ENCODE measurements at regions not wholly inside any gene's neighbourhood (a gene's known extent, or its start where the extent isn't known, plus 50 kb on each side); places are given as distances from the start of the nearest gene placed in this dataset.
"Not testable (repeated sequence)": the region's sequence is repeated elsewhere in the genome, so short reads cannot be mapped to it uniquely, and the experiment has no call there.

DNA sequence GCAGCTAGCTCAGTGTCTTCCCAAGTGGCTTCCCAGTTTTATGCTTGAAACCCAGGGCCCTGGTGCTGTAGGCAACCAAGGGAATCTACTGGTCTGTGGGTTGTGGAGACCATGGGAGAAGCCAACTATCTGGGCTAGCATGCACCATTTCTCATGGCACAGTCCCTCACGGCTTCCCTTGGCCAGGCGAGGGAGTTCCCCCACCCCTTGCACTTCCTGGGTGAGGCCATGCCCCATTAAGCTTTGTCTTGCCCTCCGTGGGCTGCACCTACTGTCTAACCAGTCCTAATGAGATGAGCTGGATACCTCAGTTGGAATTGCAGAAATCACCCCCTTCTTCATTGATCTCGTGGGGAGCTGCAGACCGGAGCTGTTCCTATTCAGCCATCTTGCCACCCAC, 1152.0 kb downstream of the KHDRBS2 start:
- TF ChIP-seq, protein P1, sequence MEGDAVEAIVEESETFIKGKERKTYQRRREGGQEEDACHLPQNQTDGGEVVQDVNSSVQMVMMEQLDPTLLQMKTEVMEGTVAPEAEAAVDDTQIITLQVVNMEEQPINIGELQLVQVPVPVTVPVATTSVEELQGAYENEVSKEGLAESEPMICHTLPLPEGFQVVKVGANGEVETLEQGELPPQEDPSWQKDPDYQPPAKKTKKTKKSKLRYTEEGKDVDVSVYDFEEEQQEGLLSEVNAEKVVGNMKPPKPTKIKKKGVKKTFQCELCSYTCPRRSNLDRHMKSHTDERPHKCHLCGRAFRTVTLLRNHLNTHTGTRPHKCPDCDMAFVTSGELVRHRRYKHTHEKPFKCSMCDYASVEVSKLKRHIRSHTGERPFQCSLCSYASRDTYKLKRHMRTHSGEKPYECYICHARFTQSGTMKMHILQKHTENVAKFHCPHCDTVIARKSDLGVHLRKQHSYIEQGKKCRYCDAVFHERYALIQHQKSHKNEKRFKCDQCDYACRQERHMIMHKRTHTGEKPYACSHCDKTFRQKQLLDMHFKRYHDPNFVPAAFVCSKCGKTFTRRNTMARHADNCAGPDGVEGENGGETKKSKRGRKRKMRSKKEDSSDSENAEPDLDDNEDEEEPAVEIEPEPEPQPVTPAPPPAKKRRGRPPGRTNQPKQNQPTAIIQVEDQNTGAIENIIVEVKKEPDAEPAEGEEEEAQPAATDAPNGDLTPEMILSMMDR (IDR thresholded peaks at IDR 0.05; ENCODE audit: unreplicated experiment): no peak
- Mint-ChIP-seq H3K36me3 (ENCODE audit: insufficient read depth, unreplicated experiment) (no peaks in the 10 kb centered on the region), H3K27ac (ENCODE audit: low read depth, unreplicated experiment) (no peak overlapping the region), H3K27me3 (ENCODE audit: insufficient read depth, unreplicated experiment) (no peaks in the 10 kb centered on the region), H3K4me3 (ENCODE audit: unreplicated experiment) (no peak overlapping the region), H3K9me3 (ENCODE audit: unreplicated experiment) (peaks cover 7% of the 10 kb centered on the region), H3K4me1 (ENCODE audit: insufficient read depth, unreplicated experiment) (no peaks in the 10 kb centered on the region)
- BruUV-seq (replicated peaks): no TSS peak
- intact Hi-C loops (cut with micrococcal nuclease): no loop called here
- POLR2A ChIA-PET: no interaction called here
- DNase-seq (ENCODE audit: unreplicated experiment): no peak
- CTCF ChIA-PET: interaction anchor here (0.7 to 1.3 kb wide), 2 partner anchors 63 to 246 kb away, joined by 3 to 4 read pairs; no protein-coding TSS in a partner anchor

DNA sequence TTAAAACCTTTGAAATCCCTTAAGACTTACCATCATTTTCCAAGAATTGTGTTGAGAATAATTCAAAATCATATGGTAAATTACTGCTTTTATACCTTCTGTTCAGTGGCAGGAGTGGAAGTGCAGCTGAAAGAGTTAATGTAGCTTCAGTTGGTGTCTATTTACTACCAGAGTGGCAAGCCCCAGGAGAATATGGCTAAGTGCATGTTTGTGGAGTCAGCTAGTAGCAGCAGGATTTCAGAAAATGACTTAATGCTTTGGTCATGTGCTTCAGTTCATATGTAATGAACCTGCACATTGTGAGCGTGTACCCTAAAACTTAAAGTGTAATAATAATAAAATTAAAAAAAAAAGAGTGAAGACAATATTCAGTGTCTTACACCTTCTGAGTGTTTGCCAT, 1171.8 kb downstream of the KHDRBS2 start:
- BruUV-seq (replicated peaks); H3K4me1 Mint-ChIP-seq (ENCODE audit: insufficient read depth, unreplicated experiment); H3K27ac Mint-ChIP-seq (ENCODE audit: low read depth, unreplicated experiment); DNase-seq (ENCODE audit: unreplicated experiment); H3K4me3 Mint-ChIP-seq (ENCODE audit: unreplicated experiment); H3K36me3 Mint-ChIP-seq (ENCODE audit: insufficient read depth, unreplicated experiment); H3K27me3 Mint-ChIP-seq (ENCODE audit: insufficient read depth, unreplicated experiment); CTCF ChIA-PET; POLR2A ChIA-PET; intact Hi-C loops (cut with micrococcal nuclease); H3K9me3 Mint-ChIP-seq (ENCODE audit: unreplicated experiment): not testable (repeated sequence)

DNA sequence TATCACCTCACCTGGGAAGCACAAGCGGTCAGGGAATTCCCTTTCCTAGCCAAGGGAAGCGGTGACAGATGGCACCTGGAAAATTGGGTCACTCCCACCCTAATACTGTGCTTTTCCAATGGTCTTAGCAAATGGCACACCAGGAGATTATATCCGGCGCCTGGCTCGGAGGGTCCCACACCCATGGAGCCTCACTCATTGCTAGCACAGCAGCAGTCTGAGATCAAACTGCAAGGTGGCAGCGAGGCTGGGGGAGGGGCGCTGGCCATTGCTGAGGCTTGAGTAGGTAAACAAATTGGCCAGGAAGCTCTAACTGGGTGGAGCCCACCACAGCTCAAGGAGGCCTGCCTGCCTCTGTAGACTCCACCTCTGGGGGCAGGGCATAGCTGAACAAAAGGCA, 1178.1 kb downstream of the KHDRBS2 start:
- POLR2A ChIA-PET; CTCF ChIA-PET; H3K27ac Mint-ChIP-seq (ENCODE audit: low read depth, unreplicated experiment); BruUV-seq (replicated peaks); H3K4me1 Mint-ChIP-seq (ENCODE audit: insufficient read depth, unreplicated experiment); DNase-seq (ENCODE audit: unreplicated experiment); H3K4me3 Mint-ChIP-seq (ENCODE audit: unreplicated experiment); H3K27me3 Mint-ChIP-seq (ENCODE audit: insufficient read depth, unreplicated experiment); H3K36me3 Mint-ChIP-seq (ENCODE audit: insufficient read depth, unreplicated experiment); H3K9me3 Mint-ChIP-seq (ENCODE audit: unreplicated experiment); intact Hi-C loops (cut with micrococcal nuclease): not testable (repeated sequence)

DNA sequence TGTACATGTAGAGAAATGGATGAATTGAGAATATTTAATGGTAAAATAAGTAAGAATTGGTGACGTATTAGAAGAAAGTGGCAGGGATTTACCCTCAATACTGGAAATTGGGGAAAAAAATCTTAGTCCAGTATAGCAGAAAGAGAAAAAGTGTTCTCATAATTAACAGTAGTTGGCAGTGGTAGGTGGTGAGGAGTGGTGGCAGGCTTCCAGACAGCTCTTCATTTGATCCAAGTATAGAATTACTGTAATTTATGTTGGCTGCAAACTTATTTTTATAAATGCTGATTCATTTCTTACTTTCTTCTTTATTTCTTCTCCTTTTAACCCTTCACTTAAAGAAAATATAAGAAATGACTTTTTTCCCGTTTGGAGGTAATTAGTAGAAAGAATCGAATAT, 1182.4 kb downstream of the KHDRBS2 start:
- H3K9me3 Mint-ChIP-seq (ENCODE audit: unreplicated experiment); BruUV-seq (replicated peaks); H3K36me3 Mint-ChIP-seq (ENCODE audit: insufficient read depth, unreplicated experiment); intact Hi-C loops (cut with micrococcal nuclease); POLR2A ChIA-PET; DNase-seq (ENCODE audit: unreplicated experiment); CTCF ChIA-PET; H3K4me1 Mint-ChIP-seq (ENCODE audit: insufficient read depth, unreplicated experiment); H3K4me3 Mint-ChIP-seq (ENCODE audit: unreplicated experiment); H3K27ac Mint-ChIP-seq (ENCODE audit: low read depth, unreplicated experiment); H3K27me3 Mint-ChIP-seq (ENCODE audit: insufficient read depth, unreplicated experiment): not testable (repeated sequence)

DNA sequence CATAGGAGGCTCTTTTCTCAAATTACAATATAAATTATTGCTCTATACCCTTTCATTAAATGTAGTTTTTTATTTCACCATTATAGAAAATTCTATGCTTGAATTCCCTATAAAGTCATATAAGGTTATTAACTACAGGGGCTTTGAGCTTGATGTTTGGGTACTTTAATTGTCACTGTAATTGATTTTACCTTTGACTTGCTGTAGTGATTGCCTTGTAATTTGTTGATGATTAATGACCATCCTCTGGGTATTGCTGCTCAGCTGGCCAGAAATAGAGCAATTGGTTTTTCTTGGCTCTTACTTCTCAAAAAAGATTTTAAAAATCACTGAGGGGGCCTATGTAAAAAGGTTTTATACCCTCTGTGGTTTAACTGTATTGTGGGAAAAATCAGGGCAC, 1186.0 kb downstream of the KHDRBS2 start:
- no TSS peak for BruUV-seq (replicated peaks)
- H3K4me3 Mint-ChIP-seq (ENCODE audit: unreplicated experiment): no peak overlapping the region
- no peak overlapping the region for H3K27ac Mint-ChIP-seq (ENCODE audit: low read depth, unreplicated experiment)
- intact Hi-C loops (cut with micrococcal nuclease): no loop called here
- peaks cover 7% of the 10 kb centered on the region for H3K9me3 Mint-ChIP-seq (ENCODE audit: unreplicated experiment)
- peaks cover 7% of the 10 kb centered on the region for H3K36me3 Mint-ChIP-seq (ENCODE audit: insufficient read depth, unreplicated experiment)
- CTCF ChIA-PET: no interaction called here
- peaks cover 6% of the 10 kb centered on the region for H3K4me1 Mint-ChIP-seq (ENCODE audit: insufficient read depth, unreplicated experiment)
- DNase-seq (ENCODE audit: unreplicated experiment): no peak
- H3K27me3 Mint-ChIP-seq (ENCODE audit: insufficient read depth, unreplicated experiment): no peaks in the 10 kb centered on the region
- TF ChIP-seq, protein P1 (IDR thresholded peaks at IDR 0.05; ENCODE audit: unreplicated experiment): no peak
- POLR2A ChIA-PET: no interaction called here

DNA sequence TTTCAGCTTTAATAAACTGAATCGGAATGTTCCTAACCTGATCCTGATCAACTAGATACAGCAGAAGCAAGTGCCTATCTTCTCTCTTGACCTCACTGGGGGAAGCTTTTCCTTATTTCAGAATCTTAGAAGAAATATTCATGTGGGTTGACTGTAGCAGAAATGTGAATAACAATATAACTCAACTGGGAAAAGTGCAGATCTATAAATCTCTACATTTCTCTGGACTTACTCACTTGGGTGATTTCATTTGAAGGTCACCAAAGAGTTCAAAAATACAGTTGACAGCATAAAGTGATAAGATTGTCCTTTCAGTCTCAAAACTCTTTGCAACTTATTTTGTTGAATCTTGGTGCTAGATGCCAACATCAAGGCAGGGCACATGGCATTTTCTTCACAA, 1186.5 kb downstream of the KHDRBS2 start:
- intact Hi-C loops (cut with micrococcal nuclease); POLR2A ChIA-PET; H3K36me3 Mint-ChIP-seq (ENCODE audit: insufficient read depth, unreplicated experiment); H3K27ac Mint-ChIP-seq (ENCODE audit: low read depth, unreplicated experiment); BruUV-seq (replicated peaks); H3K27me3 Mint-ChIP-seq (ENCODE audit: insufficient read depth, unreplicated experiment); H3K4me1 Mint-ChIP-seq (ENCODE audit: insufficient read depth, unreplicated experiment); H3K9me3 Mint-ChIP-seq (ENCODE audit: unreplicated experiment); DNase-seq (ENCODE audit: unreplicated experiment); H3K4me3 Mint-ChIP-seq (ENCODE audit: unreplicated experiment); CTCF ChIA-PET: not testable (repeated sequence)

DNA sequence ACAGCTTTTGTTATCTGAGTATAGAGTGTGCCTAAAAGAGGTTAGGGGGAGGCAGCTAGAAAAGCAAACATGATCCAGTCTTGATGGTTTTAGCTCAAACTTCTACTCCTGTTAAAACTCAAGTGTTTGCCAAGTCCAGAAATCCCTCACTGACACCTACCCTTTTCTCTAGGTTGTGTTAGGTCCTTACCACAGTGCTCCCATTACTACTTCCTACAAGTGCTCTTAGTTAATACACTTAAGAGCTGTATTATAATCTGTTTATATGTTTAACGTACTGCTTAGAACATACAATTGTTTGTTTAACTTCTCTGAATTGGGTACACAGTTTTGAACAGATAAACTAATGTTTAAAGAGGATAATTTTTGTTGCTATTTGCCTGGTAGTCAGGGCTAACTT, 1198.0 kb downstream of the KHDRBS2 start:
- CTCF ChIA-PET; DNase-seq (ENCODE audit: unreplicated experiment); H3K27me3 Mint-ChIP-seq (ENCODE audit: insufficient read depth, unreplicated experiment); H3K36me3 Mint-ChIP-seq (ENCODE audit: insufficient read depth, unreplicated experiment); H3K4me1 Mint-ChIP-seq (ENCODE audit: insufficient read depth, unreplicated experiment); H3K9me3 Mint-ChIP-seq (ENCODE audit: unreplicated experiment); H3K4me3 Mint-ChIP-seq (ENCODE audit: unreplicated experiment); intact Hi-C loops (cut with micrococcal nuclease); H3K27ac Mint-ChIP-seq (ENCODE audit: low read depth, unreplicated experiment); BruUV-seq (replicated peaks); POLR2A ChIA-PET: not testable (repeated sequence)
